ENCODE measurements at regions not wholly inside any gene's neighbourhood (a gene's known extent, or its start where the extent isn't known, plus 50 kb on each side); places are given as distances from the start of the nearest gene placed in this dataset.
"Not testable (repeated sequence)": the region's sequence is repeated elsewhere in the genome, so short reads cannot be mapped to it uniquely, and the experiment has no call there.

- H3K9me3 ChIP-seq; DNase-seq; H3K4me1 ChIP-seq (ENCODE audit: insufficient read depth); H3K4me3 ChIP-seq; intact Hi-C loops (cut with DNase I); H3K36me3 ChIP-seq; H3K27me3 ChIP-seq; H3K27ac ChIP-seq: not testable (repeated sequence)
- 79 to 82% (median 82%) methylated on average over 2 to 3 of the region's 3 CpGs for WGBS, 3 donors
Measured at GRCh38 chr11:67824861-67825260, 150.4 kb upstream of the ALDH3B2 start.

GRCh38 chr11:67820081-67820480 lies 145.7 kb upstream of the ALDH3B2 start:
- Histone ChIP-seq H3K27ac (no peak overlapping the region), H3K27me3 (no peaks in the 10 kb centered on the region), H3K36me3 (no peaks in the 10 kb centered on the region), H3K4me3 (no peak overlapping the region), H3K9me3 (no peaks in the 10 kb centered on the region), H3K4me1 (ENCODE audit: insufficient read depth) (no peaks in the 10 kb centered on the region)
- intact Hi-C loops (cut with DNase I) = no loop called here
- no peak for DNase-seq
- TF ChIP-seq, protein P1, sequence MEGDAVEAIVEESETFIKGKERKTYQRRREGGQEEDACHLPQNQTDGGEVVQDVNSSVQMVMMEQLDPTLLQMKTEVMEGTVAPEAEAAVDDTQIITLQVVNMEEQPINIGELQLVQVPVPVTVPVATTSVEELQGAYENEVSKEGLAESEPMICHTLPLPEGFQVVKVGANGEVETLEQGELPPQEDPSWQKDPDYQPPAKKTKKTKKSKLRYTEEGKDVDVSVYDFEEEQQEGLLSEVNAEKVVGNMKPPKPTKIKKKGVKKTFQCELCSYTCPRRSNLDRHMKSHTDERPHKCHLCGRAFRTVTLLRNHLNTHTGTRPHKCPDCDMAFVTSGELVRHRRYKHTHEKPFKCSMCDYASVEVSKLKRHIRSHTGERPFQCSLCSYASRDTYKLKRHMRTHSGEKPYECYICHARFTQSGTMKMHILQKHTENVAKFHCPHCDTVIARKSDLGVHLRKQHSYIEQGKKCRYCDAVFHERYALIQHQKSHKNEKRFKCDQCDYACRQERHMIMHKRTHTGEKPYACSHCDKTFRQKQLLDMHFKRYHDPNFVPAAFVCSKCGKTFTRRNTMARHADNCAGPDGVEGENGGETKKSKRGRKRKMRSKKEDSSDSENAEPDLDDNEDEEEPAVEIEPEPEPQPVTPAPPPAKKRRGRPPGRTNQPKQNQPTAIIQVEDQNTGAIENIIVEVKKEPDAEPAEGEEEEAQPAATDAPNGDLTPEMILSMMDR (IDR thresholded peaks at IDR 0.05) = no peak
- 70 to 75% (median 71%) methylated on average over 9 of the region's 9 CpGs for WGBS, 3 donors

- H3K27ac ChIP-seq; H3K4me1 ChIP-seq (ENCODE audit: insufficient read depth); H3K9me3 ChIP-seq; intact Hi-C loops (cut with DNase I); H3K4me3 ChIP-seq; H3K36me3 ChIP-seq; H3K27me3 ChIP-seq; DNase-seq: not testable (repeated sequence)
- 87 to 91% (median 91%) methylated on average over 10 to 21 of the region's 21 CpGs for WGBS, 3 donors
Measured at GRCh38 chr11:67817558-67817957, 143.1 kb upstream of the ALDH3B2 start.

DNA sequence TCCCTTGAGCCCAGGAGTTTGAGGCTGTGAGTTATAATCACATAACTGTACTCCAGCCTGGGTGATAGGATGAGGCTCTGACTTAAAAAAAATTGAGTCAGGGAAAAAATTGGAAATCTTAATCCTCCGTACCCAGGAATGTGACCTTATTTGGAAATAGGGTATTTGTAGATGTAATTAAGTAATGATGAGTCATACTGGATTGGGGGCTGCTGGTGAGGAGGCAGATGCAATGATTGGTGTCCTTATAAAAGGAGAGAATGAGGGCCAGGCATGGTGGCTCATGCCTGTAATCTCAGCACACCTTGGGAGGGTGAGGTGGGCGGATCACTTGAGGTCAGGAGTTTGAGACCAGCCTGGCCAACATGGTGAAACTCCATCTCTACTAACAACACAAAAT lies 134.9 kb upstream of the ALDH3B2 start:
- H3K27me3 ChIP-seq; H3K36me3 ChIP-seq; H3K27ac ChIP-seq; DNase-seq; H3K9me3 ChIP-seq; H3K4me3 ChIP-seq; H3K4me1 ChIP-seq (ENCODE audit: insufficient read depth); intact Hi-C loops (cut with DNase I): not testable (repeated sequence)
- WGBS, 3 donors = 56 to 65% (median 64%) methylated on average over 2 of the region's 2 CpGs

GRCh38 chr11:67807896-67808295 lies 133.5 kb upstream of the ALDH3B2 start:
- H3K27me3 ChIP-seq; intact Hi-C loops (cut with DNase I); H3K36me3 ChIP-seq; H3K4me3 ChIP-seq; DNase-seq; H3K9me3 ChIP-seq; H3K27ac ChIP-seq; H3K4me1 ChIP-seq (ENCODE audit: insufficient read depth): not testable (repeated sequence)
- WGBS, 3 donors = 92 to 97% (median 95%) methylated on average over 11 to 14 of the region's 14 CpGs

DNA sequence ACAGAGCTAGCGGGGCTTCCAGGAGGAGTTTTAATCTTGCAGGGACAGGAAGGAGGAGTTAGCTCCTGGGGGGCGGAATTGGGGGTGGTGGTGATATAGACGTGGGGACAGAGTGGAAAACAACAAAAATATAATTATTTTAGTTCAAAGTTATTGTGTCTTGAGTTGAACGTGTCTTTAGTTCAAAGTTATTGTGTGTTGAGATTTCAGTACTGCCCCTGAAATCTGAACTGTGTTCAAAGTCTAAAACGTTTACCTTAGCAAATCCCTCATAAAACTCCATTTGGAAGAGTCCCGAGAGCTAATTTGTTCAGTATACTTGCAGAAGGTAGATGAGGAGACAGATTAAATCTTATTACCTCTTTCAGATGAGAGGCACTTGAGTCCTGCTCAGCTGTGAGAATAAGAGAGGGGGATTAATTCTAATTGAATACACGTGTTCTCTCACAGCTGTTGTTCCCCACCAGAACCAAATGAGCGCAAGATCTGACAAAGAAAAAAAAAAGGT lies 132.4 kb upstream of the ALDH3B2 start:
- 25% methylated on average over 8 of the region's 8 CpGs for WGBS, 3 donors
- H3K9me3 ChIP-seq; H3K4me1 ChIP-seq (ENCODE audit: insufficient read depth); H3K36me3 ChIP-seq; H3K4me3 ChIP-seq; intact Hi-C loops (cut with DNase I); H3K27me3 ChIP-seq; DNase-seq: not testable (repeated sequence)
- peak overlapping the region in 1 of 2 donors; percentile 93 for H3K27ac ChIP-seq

GRCh38 chr11:67806183-67806582 lies 131.8 kb upstream of the ALDH3B2 start:
- WGBS, 3 donors = 0 to 1% (median 1%) methylated on average over 18 to 26 of the region's 26 CpGs
- H3K36me3 ChIP-seq; intact Hi-C loops (cut with DNase I); H3K4me1 ChIP-seq (ENCODE audit: insufficient read depth); H3K9me3 ChIP-seq; H3K27me3 ChIP-seq: not testable (repeated sequence)
- DNase-seq = peak in 1 of 5 donors; percentile 85
- Histone ChIP-seq H3K4me3 (peak overlapping the region; percentile 77), H3K27ac (peak overlapping the region in 1 of 2 donors; percentile 93)

GRCh38 chr11:67805253-67806126 lies 131.1 kb upstream of the ALDH3B2 start:
- H3K4me1 ChIP-seq (ENCODE audit: insufficient read depth); intact Hi-C loops (cut with DNase I): not testable (repeated sequence)
- 1 to 2% (median 1%) methylated on average over 40 to 66 of the region's 66 CpGs for WGBS, 3 donors

GRCh38 chr11:67804435-67805252 lies 130.2 kb upstream of the ALDH3B2 start:
- H3K4me1 ChIP-seq (ENCODE audit: insufficient read depth); DNase-seq; H3K27me3 ChIP-seq; H3K9me3 ChIP-seq; H3K36me3 ChIP-seq; intact Hi-C loops (cut with DNase I): not testable (repeated sequence)
- H3K27ac ChIP-seq = peak overlapping the region; percentile 49 to 58
- 2 to 4% (median 3%) methylated on average over 26 to 47 of the region's 47 CpGs for WGBS, 3 donors
- peak overlapping the region; percentile 77 for H3K4me3 ChIP-seq

More at GRCh38 chr11:67805253-67806126, 131.1 kb upstream of the ALDH3B2 start:
- H3K4me3 ChIP-seq = peak overlapping the region; percentile 77
- not testable (repeated sequence) for H3K27me3 ChIP-seq, H3K36me3 ChIP-seq, H3K9me3 ChIP-seq
- DNase-seq = peak; percentile 99 to 100 (median 100)
- peak overlapping the region; percentile 75 to 93 for H3K27ac ChIP-seq

- intact Hi-C loops (cut with DNase I); H3K4me3 ChIP-seq; H3K4me1 ChIP-seq (ENCODE audit: insufficient read depth); H3K27me3 ChIP-seq; H3K9me3 ChIP-seq; H3K27ac ChIP-seq; H3K36me3 ChIP-seq; DNase-seq: not testable (repeated sequence)
- 75 to 79% (median 77%) methylated on average over 4 of the region's 4 CpGs for WGBS, 3 donors
Measured at GRCh38 chr11:67803519-67803918, 129.1 kb upstream of the ALDH3B2 start.
